Epithelial cell of esophagus (primary cell): ENCODE measurements at regions not wholly inside any gene's neighbourhood (a gene's known extent, or its start where the extent isn't known, plus 50 kb on each side); places are given as distances from the start of the nearest gene placed in this dataset.
"Not testable (repeated sequence)": the region's sequence is repeated elsewhere in the genome, so short reads cannot be mapped to it uniquely, and the experiment has no call there.

Source experiments
- DNase-seq: peaks from one replicate; pipeline ENCODE4 v3.0.0; 2010; ENCODE audit warnings: low read depth
- H3K4me3 ChIP-seq: 2 replicates; pipeline ENCODE4 v1.5.1; 2011; ENCODE audit warnings: mild to moderate bottlenecking, low read length, control low read depth
- TF ChIP-seq, protein P1 (sequence below): IDR thresholded peaks from 2 replicates; pipeline ENCODE4 v1.5.1; 2011; ENCODE audit warnings: low read depth, mild to moderate bottlenecking, low read length, control low read depth, inconsistent platforms; ENCODE audit not compliant: insufficient read depth; ENCODE audit errors: missing control alignments

DNA sequence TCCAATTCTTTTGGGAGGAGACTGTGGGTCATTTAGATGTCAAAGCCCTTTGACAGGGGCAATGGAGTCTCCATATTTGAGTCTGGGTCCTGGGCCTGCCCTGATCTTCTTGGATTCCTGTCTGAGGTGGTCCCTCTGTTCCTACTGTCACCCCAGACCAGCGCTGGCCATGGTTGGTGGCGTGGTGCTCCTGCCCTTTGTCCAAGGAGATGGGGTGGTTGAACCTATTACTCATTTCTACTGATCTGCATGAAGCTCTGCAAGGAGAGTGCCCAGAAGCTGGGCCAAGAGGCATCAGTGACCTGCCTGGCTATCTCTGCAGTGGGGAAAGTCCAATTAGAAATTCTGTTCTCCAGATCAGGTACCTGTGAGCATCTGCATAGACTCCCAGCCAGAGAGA is 355.6 kb upstream of the NUPR2 start:
- H3K4me3 ChIP-seq = no peak overlapping the region
- TF ChIP-seq, protein P1, sequence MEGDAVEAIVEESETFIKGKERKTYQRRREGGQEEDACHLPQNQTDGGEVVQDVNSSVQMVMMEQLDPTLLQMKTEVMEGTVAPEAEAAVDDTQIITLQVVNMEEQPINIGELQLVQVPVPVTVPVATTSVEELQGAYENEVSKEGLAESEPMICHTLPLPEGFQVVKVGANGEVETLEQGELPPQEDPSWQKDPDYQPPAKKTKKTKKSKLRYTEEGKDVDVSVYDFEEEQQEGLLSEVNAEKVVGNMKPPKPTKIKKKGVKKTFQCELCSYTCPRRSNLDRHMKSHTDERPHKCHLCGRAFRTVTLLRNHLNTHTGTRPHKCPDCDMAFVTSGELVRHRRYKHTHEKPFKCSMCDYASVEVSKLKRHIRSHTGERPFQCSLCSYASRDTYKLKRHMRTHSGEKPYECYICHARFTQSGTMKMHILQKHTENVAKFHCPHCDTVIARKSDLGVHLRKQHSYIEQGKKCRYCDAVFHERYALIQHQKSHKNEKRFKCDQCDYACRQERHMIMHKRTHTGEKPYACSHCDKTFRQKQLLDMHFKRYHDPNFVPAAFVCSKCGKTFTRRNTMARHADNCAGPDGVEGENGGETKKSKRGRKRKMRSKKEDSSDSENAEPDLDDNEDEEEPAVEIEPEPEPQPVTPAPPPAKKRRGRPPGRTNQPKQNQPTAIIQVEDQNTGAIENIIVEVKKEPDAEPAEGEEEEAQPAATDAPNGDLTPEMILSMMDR = no peak
- no peak for DNase-seq

DNA sequence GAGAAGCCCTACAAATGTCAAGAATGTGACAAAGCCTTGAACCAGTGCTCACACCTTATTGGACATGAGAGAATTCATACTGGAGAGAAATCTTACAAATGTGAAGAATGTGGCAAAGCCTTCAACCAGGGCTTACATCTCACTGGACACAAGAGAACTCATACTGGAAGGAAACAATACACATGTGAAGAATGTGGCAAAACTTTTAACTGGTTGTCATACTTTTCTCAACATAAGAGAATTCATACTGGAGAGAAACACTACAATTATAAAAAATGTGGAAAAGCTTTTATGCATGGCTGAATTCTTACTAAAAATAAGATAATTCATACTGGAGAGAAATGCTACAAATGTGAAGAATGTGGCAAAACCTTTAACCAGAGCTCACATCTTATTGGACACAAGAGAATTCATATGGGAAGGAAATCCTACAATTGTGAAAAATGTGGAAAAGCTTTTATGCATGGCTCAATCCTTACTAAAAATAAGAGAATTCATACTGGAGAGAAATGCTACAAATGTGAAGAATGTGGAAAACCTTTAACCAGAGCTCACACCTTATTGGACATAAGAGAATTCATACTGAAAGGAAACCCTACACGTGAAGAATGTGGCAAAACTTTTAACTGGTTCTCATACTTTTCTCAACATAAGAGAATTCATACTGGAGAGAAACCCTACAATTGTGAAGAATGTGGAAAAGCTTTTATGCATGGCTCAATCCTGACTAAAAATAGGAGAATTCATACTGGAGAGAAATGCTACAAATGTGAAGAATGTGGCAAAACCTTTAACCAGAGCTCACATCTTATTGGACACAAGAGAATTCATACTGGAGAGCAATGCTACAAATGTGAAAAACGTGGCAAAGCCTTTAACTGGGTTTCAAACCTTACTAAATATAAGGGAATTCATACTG is 350.6 kb upstream of the NUPR2 start:
- H3K4me3 ChIP-seq, DNase-seq: not testable (repeated sequence)

DNA sequence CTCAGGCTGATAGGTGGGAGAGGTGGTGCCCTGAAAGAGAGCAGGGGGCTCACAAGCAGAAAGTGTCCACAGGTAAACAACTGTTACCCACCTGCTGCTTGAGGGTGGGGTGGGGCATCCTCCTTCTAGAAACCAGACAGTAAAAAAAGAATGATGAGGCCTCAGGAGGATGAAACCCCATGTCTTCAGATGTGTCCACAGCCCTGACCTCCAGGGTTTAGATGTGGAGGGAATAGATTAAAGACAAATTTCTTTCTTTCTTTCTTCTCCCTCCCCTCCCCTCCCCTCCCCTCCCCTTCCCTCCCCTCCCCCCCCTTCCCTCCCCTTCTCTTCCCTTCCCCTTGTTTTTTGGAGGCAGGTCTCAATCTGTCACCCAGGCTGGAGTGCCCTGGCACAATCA is 333.5 kb upstream of the NUPR2 start:
- DNase-seq = no peak
- TF ChIP-seq, protein P1 = no peak
- no peak overlapping the region for H3K4me3 ChIP-seq

DNA sequence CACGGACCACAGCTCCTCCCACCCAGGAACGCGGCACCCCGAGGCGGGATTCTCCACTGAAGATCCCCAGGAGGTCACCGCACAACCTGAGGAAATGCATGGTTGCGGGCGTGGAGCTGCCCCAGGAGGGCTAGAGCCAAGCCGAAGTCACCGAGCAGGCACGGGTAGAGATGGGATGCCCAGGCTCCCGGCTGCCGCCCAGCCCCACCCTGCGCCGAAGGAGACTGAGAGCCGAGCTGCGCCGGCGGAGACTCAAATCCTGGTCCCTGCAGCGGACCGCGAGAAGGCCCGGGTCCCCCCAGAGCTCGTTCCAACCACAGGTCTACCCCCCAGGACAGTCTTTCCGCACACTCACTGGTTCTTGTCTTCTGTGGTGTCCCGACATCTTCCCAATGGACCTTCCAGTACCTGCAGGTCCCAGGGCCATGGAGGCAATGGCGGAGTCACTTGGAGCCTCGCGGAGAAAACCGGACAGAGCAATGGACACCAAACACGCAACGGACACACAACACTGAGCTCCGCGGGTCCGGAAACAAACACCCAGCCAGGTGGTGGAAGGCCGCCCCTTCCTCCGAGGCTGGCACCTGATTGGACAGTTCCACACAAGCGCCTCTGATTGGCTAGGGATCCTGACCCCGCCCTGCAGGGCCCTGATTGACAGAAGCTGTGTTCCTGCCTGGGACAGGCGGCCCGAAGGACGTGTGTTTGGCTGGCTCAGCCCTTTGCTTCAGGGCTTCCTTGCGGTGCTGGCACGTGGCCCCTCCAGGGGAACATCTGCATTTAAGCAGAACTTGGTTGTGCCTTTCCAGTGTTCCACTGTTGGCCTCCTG is 331.9 kb upstream of the NUPR2 start:
- TF ChIP-seq, protein P1 = no peak
- H3K4me3 ChIP-seq = no peak overlapping the region
- no peak for DNase-seq

DNA sequence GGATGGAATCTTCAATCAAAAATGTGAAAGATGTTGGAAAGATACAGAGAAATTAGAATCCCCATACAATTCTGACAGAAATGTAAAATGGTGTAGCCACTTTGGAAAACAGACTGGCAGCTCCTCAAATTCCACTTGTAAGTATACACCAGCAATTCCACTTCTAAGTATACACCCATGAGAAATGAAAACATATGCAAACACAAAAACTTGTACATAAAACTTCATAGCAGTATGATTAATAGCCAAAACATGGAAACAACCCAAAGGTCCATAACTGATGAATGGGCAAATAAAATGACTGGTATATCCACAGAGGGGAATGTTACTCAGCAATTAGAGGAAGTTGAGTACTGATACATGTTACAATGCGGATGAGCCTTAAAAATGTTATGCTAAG is 304.3 kb upstream of the NUPR2 start:
- not testable (repeated sequence) for DNase-seq

DNA sequence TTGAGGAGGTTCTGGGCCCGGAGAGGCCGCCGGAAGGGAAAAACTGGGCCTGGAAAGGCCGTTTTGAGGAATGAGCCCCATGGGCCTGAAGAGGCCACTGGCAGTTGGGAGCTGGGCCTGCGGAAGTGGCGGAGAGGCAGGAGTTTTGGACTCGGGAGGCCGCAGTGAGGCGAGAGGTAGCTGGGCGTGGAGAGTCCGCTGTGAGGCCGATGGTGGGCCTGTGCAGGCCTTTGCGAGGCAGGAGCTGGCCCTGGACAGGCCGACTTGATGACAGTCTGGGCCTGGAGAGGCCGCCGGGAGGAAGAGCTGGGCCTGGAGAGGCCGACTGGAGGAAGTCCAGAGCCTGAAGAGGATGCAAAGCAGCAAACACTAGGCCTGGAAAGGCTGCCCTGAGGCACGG is 259.0 kb upstream of the NUPR2 start:
- DNase-seq = no peak
- TF ChIP-seq, protein P1 = no peak
- H3K4me3 ChIP-seq = no peak overlapping the region

More for the DNA sequence above, 304.3 kb upstream of the NUPR2 start:
- not testable (repeated sequence) for H3K4me3 ChIP-seq

DNA sequence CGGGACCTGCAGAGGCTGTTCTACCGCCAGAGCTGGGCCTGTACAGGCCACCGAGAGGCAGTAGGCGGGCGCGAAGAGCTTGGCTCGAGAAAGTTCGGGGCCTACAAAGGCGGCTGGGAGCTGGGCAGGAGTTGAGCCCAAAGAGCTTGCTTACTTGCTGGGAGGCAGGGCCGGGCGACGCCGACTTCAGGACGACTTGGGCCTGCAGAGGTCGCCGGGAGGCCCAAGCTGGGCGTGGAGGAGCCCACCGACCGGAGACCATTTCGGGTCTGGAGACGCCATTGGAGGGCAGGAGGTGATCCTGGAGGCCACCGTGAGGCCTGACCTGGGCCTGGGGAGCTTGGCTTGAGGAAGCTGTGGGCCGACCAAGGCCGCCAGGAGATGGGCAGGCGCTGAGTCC is 258.4 kb upstream of the NUPR2 start:
- DNase-seq, H3K4me3 ChIP-seq: not testable (repeated sequence)

DNA sequence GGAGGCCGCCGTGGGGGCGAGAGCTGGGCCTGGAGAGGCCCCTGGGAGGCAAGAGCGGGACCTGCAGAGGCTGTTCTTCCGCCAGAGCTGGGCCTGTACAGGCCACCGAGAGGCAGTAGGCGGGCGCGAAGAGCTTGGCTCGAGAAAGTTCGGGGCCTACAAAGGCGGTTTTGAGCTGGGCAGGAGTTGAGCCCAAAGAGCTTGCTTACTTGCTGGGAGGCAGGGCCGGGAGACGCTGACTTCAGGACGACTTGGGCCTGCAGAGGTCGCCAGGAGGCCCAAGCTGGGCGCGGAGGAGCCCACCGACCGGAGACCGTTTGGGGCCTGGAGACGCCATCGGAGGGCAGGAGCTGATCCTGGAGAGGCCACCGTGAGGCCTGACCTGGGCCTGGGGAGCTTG is 257.1 kb upstream of the NUPR2 start:
- not testable (repeated sequence) for H3K4me3 ChIP-seq
- DNase-seq = peak; percentile 54

DNA sequence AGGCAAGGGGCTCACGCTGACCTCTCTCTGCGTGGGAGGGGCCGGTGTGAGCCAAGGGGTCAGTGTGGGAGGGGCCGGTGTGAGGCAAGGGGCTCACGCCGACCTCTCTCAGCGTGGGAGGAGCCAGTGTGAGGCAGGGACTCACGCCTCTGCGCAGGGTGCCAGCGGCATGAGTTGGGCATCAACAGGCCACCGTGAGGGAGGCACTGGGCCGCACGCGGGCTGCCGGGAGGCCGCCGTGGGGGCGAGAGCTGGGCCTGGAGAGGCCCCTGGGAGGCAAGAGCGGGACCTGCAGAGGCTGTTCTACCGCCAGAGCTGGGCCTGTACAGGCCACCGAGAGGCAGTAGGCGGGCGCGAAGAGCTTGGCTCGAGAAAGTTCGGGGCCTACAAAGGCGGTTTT is 255.6 kb upstream of the NUPR2 start:
- H3K4me3 ChIP-seq, DNase-seq: not testable (repeated sequence)

DNA sequence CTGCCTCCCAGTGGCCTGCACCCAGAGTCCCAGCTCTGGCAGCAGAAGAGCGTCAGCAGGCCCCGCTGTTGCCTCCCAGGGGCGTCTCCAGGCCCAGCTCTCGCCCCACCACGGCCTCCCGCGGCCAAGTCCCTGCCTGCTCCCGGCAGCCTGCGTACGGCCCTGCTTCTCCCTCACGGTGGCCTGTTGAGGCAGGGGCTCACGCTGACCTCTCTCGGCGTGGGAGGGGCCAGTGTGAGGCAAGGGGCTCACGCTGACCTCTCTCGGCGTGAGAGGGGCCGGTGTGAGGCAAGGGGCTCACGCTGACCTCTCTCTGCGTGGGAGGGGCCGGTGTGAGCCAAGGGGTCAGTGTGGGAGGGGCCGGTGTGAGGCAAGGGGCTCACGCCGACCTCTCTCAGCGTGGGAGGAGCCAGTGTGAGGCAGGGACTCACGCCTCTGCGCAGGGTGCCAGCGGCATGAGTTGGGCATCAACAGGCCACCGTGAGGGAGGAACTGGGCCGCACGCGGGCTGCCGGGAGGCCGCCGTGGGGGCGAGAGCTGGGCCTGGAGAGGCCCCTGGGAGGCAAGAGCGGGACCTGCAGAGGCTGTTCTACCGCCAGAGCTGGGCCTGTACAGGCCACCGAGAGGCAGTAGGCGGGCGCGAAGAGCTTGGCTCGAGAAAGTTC is 254.1 kb upstream of the NUPR2 start:
- not testable (repeated sequence) for DNase-seq

DNA sequence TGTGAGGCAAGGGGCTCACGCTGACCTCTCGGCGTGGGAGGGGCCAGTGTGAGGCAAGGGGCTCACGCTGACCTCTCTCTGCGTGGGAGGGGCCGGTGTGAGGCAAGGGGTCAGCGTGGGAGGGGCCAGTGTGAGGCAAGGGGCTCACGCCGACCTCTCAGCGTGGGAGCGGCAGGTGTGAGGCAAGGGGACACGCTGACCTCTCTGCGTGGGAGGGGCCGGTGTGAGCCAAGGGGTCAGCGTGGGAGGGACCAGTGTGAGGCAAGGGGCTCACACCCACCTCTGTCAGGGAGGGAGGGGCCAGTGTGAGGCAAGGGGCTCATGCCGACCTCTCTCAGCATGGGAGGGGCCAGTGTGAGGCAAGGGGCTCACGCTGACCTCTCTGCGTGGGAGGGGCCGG is 251.7 kb upstream of the NUPR2 start:
- not testable (repeated sequence) for H3K4me3 ChIP-seq, DNase-seq

More for the DNA sequence above, 254.1 kb upstream of the NUPR2 start:
- not testable (repeated sequence) for H3K4me3 ChIP-seq

DNA sequence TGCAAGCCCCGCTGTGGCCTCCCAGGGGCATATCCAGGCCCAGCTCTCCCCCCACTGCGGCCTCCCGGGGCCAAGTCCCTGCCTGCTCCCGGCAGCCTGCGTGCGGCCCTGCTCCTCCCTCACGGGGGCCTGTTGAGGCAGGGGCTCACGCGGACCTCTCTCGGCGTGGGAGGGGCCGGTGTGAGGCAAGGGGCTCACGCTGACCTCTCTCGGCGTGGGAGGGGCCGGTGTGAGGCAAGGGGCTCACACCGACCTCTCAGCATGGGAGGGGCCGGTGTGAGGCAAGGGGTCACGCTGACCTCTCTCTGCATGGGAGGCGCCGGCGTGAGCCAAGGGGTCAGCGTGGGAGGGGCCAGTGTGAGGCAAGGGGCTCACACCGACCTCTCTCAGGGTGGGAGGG is 251.2 kb upstream of the NUPR2 start:
- DNase-seq = not testable (repeated sequence)

DNA sequence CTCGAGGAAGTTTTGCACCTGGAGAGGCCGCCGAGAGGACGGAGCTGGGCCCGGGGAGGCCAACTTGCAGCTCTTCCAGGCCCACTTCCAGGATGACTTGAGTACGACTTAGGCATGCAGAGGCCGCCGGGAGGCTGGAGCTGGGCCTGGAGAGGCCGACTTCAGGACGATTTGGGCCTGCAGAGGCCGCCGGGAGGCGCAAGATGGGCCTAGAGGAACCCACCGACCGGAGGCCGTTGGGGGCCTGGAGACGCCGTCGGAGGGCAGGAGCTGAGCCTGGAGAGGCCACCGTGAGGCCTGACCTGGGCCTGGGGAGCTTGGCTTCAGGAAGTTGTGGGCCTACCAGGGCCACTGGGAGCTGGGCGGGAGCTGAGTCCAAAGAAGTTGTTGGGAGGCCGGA is 250.5 kb upstream of the NUPR2 start:
- not testable (repeated sequence) for H3K4me3 ChIP-seq, DNase-seq

More for the DNA sequence above, 251.2 kb upstream of the NUPR2 start:
- H3K4me3 ChIP-seq = not testable (repeated sequence)
